A549 (cell line): ENCODE measurements at regions not wholly inside any gene's neighbourhood (a gene's known extent, or its start where the extent isn't known, plus 50 kb on each side); places are given as distances from the start of the nearest gene placed in this dataset.

Source experiments
- ATAC-seq, 2 experiments: fragments of 200-7000 bp in 1 of 2; fragments of >200 bp in 1 of 2; cut with Nextera tagmentation in 1 of 2; cut with Tn5 transposase in 1 of 2; 3 replicates each; pipeline versions ENCODE4 v1.8.0 to v1.9.1; 2018 to 2020; ENCODE audit warnings: mild to moderate bottlenecking in 1 of 2, moderate library complexity in 1 of 2
- CTCF ChIA-PET: fragments of 300-600 bp; sonication (Branson Sonifier 250); formaldehyde crosslinking; extraction: SDS; loops from one replicate; lab custom pipeline; 2021; ENCODE audit warnings: antibody characterized with exemption, inconsistent platforms; lab: Yijun Ruan, JAX
- POLR2A ChIA-PET: fragments of 350-600 bp; formaldehyde crosslinking; extraction: SDS; loops from one replicate; lab custom pipeline; 2021; ENCODE audit warnings: antibody characterized with exemption, inconsistent platforms; lab: Yijun Ruan, JAX
- DNase-seq, 2 experiments: peaks; one replicate each; pipeline versions ENCODE4 v3.0.0 to v3.0.0-alpha.2; 2011 to 2016; ENCODE audit warnings: low read depth in 1 of 2, low spot score in 1 of 2
- FAIRE-seq: peaks from 2 replicates; lab custom pipeline; 2011; peaks lifted over from hg19 to GRCh38; lab: Jason Lieb, UNC
- H3K27ac ChIP-seq, 2 experiments: fragments of >200 bp; sonication (Bioruptor Twin); formaldehyde crosslinking; 3 replicates each; pipeline ENCODE4 v1.5.1; 2016 to 2017
- H3K4me1 ChIP-seq: fragments of >200 bp; sonication (Bioruptor Twin); formaldehyde crosslinking; 3 replicates; pipeline ENCODE4 v1.6.1; 2016
- H3K4me2 ChIP-seq: fragments of >200 bp; sonication (Bioruptor Twin); formaldehyde crosslinking; 3 replicates; pipeline ENCODE4 v1.6.1; 2016
- H3K4me3 ChIP-seq: fragments of >200 bp; sonication (Bioruptor Twin); formaldehyde crosslinking; 3 replicates; pipeline ENCODE4 v1.5.1; 2016
- H3K9me3 ChIP-seq: fragments of >200 bp; sonication (Bioruptor Twin); formaldehyde crosslinking; 3 replicates; pipeline ENCODE4 v1.6.1; 2016
- CBX2 ChIP-seq: fragments of 200-600 bp; sonication (generic); IDR thresholded peaks from 2 replicates; pipeline ENCODE4 v1.6.1; 2016; ENCODE audit warnings: low read depth, mild to moderate bottlenecking, borderline replicate concordance
- CHD2 ChIP-seq: fragments of 150-350 bp; IDR thresholded peaks from 2 replicates; pipeline ENCODE4 v1.6.1; 2014; ENCODE audit warnings: low read length; ENCODE audit not compliant: partially characterized antibody
- CHD4 ChIP-seq: fragments of 200-600 bp; sonication (generic); IDR thresholded peaks from 2 replicates; pipeline ENCODE4 v1.6.1; 2016; ENCODE audit warnings: antibody characterized with exemption, mild to moderate bottlenecking, borderline replicate concordance
- EHMT2 ChIP-seq: fragments of 200-600 bp; sonication (generic); IDR thresholded peaks from 2 replicates; pipeline ENCODE4 v1.6.1; 2016; ENCODE audit warnings: antibody characterized with exemption, low read depth, mild to moderate bottlenecking, moderate library complexity
- EP300 ChIP-seq, 2 experiments: fragments of >200 bp; sonication (Bioruptor Twin); formaldehyde crosslinking; IDR thresholded peaks; 2 replicates in 1 of 2; 3 replicates in 1 of 2; pipeline ENCODE4 v1.6.1; 2016 to 2017
- ESRRA ChIP-seq: fragments of 150-350 bp; IDR thresholded peaks from 2 replicates; pipeline ENCODE4 v1.6.1; 2014; ENCODE audit warnings: mild to moderate bottlenecking, low read length, borderline replicate concordance
- FOXS1 ChIP-seq: fragments of 250-450 bp; sonication (Bioruptor Pico); IDR thresholded peaks from 2 replicates; pipeline ENCODE4 v1.5.0; 2020; ENCODE audit warnings: mild to moderate bottlenecking, moderate library complexity
- GATA3 ChIP-seq: IDR thresholded peaks from 2 replicates; pipeline ENCODE4 v1.6.1; 2012; ENCODE audit warnings: borderline replicate concordance
- HDAC2 ChIP-seq: fragments of 200-600 bp; sonication (generic); IDR thresholded peaks from 2 replicates; pipeline ENCODE4 v1.6.1; 2016
- HOXB13 ChIP-seq: fragments of 250-450 bp; sonication (Bioruptor Pico); IDR thresholded peaks from 2 replicates; pipeline ENCODE4 v1.5.0; 2020; ENCODE audit warnings: low read depth, mild to moderate bottlenecking, moderate library complexity
- JUNB ChIP-seq: fragments of >200 bp; sonication (Bioruptor Twin); formaldehyde crosslinking; IDR thresholded peaks from 2 replicates; pipeline ENCODE4 v1.6.1; 2016
- KDM1A ChIP-seq: fragments of 200-600 bp; sonication (generic); IDR thresholded peaks from 2 replicates; pipeline ENCODE4 v1.6.1; 2016; ENCODE audit warnings: low read depth, mild to moderate bottlenecking
- KDM5A ChIP-seq: fragments of 200-600 bp; sonication (generic); IDR thresholded peaks from 2 replicates; pipeline ENCODE4 v1.6.1; 2016; ENCODE audit warnings: antibody characterized with exemption, mild to moderate bottlenecking
- NPAS2 ChIP-seq: fragments of 250-450 bp; sonication (Bioruptor Pico); IDR thresholded peaks from 2 replicates; pipeline ENCODE4 v1.8.0; 2022; ENCODE audit warnings: mild to moderate bottlenecking, moderate library complexity, borderline replicate concordance
- POLR2AphosphoS2 ChIP-seq: conservative IDR thresholded peaks from 2 replicates; pipeline ENCODE4 v1.6.1; 2012; ENCODE audit warnings: low read length, improper control_type of control experiment, inconsistent platforms
- RAD21 ChIP-seq, 2 experiments: fragments of >200 bp in 1 of 2; sonication (Bioruptor Twin) in 1 of 2; formaldehyde crosslinking in 1 of 2; IDR thresholded peaks in 1 of 2; conservative IDR thresholded peaks in 1 of 2; 2 replicates in 1 of 2; 3 replicates in 1 of 2; pipeline ENCODE4 v1.6.1; 2012 to 2018; ENCODE audit warnings: inconsistent platforms in 1 of 2
- RFX5 ChIP-seq: fragments of 450-650 bp; IDR thresholded peaks from 2 replicates; pipeline ENCODE4 v1.7.1; 2014; ENCODE audit warnings: antibody characterized with exemption, mild to moderate bottlenecking, moderate library complexity
- ZC3H11A ChIP-seq: fragments of 450-650 bp; IDR thresholded peaks from 2 replicates; pipeline ENCODE4 v1.6.1; 2014; ENCODE audit warnings: antibody characterized with exemption, mild to moderate bottlenecking
- ZSCAN20 ChIP-seq: fragments of 250-450 bp; sonication (Bioruptor Pico); IDR thresholded peaks from 2 replicates; pipeline ENCODE4 v1.8.0; 2022; ENCODE audit warnings: mild to moderate bottlenecking, moderate library complexity
- WGBS: methylation state at CpG from one replicate; pipeline ENCODE4 v1.1.6; 2017; ENCODE audit errors: missing lambda C conversion rate; 5-methylcytosine and 5-hydroxymethylcytosine counted together
- TF ChIP-seq, protein P1 (sequence below): fragments of 450-650 bp; IDR thresholded peaks from 2 replicates; pipeline ENCODE4 v1.6.1; 2014; ENCODE audit warnings: antibody characterized with exemption
- TF ChIP-seq, protein P2 (sequence below): fragments of 250-450 bp; sonication (Bioruptor Pico); IDR thresholded peaks from 2 replicates; pipeline ENCODE4 v1.5.0; 2020; ENCODE audit warnings: low read depth, mild to moderate bottlenecking, moderate library complexity
- TF ChIP-seq, protein P3 (sequence below): IDR thresholded peaks from 2 replicates; pipeline ENCODE4 v1.6.1; 2012
- TF ChIP-seq, protein P4 (sequence below): fragments of >200 bp; sonication (Bioruptor Twin); formaldehyde crosslinking; IDR thresholded peaks from 3 replicates; pipeline ENCODE4 v1.5.1; 2016
- TF ChIP-seq, protein P5 (sequence below): fragments of >200 bp; sonication (Bioruptor Twin); formaldehyde crosslinking; IDR thresholded peaks from 3 replicates; pipeline ENCODE4 v1.6.1; 2016

DNA sequence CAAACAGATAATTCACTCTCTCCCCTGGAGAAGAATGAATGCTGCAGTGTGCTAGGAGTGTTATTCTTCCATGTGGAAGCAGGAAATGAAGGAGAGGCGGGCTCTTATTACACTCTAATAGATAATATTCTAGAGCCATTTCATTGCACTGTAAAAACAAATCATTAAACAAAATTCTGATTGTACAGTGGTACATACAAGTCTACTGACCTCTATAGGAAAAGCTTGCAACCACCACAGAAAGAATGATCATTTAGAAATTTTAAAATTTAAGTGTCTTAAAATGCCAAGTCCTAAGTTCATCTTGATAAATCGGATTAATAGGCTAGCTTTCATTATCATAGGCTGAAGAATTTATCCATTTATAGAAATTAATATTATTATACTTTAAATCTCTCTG lies 960.3 kb upstream of the LRRN3 start:
- TF ChIP-seq KDM5A: no peak
- TF ChIP-seq CHD4: no peak
- TF ChIP-seq RAD21 (conservative IDR thresholded peaks at IDR 0.05 in 1 of 2, IDR thresholded peaks at IDR 0.05 in 1 of 2): peak; percentile 7 to 23; a peak in 1 of 5 replicates
- no peak for TF ChIP-seq ESRRA

DNA sequence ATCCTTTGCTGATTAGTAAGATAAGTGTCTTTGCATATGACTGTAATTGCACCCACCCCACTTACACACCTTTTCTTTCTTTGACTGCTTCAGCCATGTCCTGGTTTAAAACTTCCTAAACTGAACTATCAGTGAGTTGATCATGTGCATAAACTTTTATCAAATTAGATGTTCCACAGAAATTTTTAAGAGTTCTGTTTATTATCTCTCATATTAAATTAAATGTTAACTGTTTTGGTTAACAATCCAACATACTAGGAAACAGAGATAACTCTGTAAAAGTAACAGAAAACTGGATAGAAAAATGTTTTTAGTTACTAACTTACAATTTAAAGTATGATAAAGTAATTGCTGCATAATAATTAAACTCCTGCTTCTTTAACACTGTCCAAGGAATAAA lies 959.6 kb upstream of the LRRN3 start:
- Histone ChIP-seq H3K9me3 (no peaks in the 10 kb centered on the region), H3K4me1 (no peaks in the 10 kb centered on the region), H3K4me3 (no peak overlapping the region), H3K4me2 (no peak overlapping the region), H3K27ac (no peak overlapping the region)
- no peak for ATAC-seq
- TF ChIP-seq, protein P1, sequence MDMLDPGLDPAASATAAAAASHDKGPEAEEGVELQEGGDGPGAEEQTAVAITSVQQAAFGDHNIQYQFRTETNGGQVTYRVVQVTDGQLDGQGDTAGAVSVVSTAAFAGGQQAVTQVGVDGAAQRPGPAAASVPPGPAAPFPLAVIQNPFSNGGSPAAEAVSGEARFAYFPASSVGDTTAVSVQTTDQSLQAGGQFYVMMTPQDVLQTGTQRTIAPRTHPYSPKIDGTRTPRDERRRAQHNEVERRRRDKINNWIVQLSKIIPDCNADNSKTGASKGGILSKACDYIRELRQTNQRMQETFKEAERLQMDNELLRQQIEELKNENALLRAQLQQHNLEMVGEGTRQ: no peak
- TF ChIP-seq GATA3: no peak
- no peak for TF ChIP-seq JUNB
- TF ChIP-seq CHD4: no peak
- TF ChIP-seq ZC3H11A: no peak
- TF ChIP-seq, protein P2, sequence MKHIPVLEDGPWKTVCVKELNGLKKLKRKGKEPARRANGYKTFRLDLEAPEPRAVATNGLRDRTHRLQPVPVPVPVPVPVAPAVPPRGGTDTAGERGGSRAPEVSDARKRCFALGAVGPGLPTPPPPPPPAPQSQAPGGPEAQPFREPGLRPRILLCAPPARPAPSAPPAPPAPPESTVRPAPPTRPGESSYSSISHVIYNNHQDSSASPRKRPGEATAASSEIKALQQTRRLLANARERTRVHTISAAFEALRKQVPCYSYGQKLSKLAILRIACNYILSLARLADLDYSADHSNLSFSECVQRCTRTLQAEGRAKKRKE (CRISPR knock-in tag): no peak
- TF ChIP-seq HDAC2: no peak
- no peak for TF ChIP-seq FOXS1 (CRISPR knock-in tag)
- TF ChIP-seq KDM1A: no peak
- no peak for TF ChIP-seq POLR2AphosphoS2
- no peak for TF ChIP-seq HOXB13 (CRISPR knock-in tag)
- TF ChIP-seq, protein P3, sequence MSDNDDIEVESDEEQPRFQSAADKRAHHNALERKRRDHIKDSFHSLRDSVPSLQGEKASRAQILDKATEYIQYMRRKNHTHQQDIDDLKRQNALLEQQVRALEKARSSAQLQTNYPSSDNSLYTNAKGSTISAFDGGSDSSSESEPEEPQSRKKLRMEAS: no peak
- no peak for TF ChIP-seq ZSCAN20 (CRISPR knock-in tag)
- peak; percentile 36 for FAIRE-seq
- CTCF ChIA-PET: no interaction called here
- POLR2A ChIA-PET: no interaction called here
- DNase-seq: no peak

More for the DNA sequence above, 960.3 kb upstream of the LRRN3 start:
- FAIRE-seq: no peak
- Histone ChIP-seq H3K4me3 (no peak overlapping the region), H3K9me3 (no peaks in the 10 kb centered on the region), H3K4me1 (no peaks in the 10 kb centered on the region), H3K27ac (no peak overlapping the region), H3K4me2 (no peak overlapping the region)
- peak in 1 of 2 experiments; percentile 6 for DNase-seq
- WGBS: 2% methylated on average over 2 of the region's 2 CpGs
- ChIA-PET CTCF (no interaction called here), POLR2A (no interaction called here)
- ATAC-seq: no peak

DNA sequence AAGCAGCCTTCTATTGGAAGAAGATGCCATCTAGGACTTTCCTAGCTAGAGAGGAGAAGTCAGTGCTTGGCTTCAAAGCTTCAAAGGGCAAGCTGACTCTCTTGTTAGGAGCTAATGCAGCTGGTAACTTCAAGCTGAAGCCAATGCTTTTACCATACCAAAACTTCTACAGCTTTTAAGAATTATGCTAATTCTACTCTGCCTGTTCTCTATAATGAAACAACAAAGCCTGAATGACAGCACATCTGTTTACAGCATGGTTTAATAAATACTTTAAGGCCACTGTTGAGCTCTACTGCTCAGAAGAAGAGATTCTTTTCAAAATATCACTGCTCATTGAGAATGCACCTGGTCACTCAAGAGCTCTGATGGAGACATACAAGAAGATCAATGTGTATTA lies 951.9 kb upstream of the LRRN3 start:
- Histone ChIP-seq H3K4me2 (no peak overlapping the region), H3K9me3 (no peaks in the 10 kb centered on the region), H3K27ac (no peak overlapping the region), H3K4me1 (no peaks in the 10 kb centered on the region), H3K4me3 (no peak overlapping the region)
- DNase-seq (no peak), ATAC-seq (no peak)
- CTCF ChIA-PET: interaction anchor here (1.2 kb wide), 1 partner anchor 11 kb away, joined by 3 read pairs; no protein-coding TSS in a partner anchor
- POLR2A ChIA-PET: no interaction called here
- TF ChIP-seq JUNB: no peak
- TF ChIP-seq CHD2: no peak
- TF ChIP-seq EP300 (IDR thresholded peaks at IDR 0.05): no peak
- TF ChIP-seq, protein P4, sequence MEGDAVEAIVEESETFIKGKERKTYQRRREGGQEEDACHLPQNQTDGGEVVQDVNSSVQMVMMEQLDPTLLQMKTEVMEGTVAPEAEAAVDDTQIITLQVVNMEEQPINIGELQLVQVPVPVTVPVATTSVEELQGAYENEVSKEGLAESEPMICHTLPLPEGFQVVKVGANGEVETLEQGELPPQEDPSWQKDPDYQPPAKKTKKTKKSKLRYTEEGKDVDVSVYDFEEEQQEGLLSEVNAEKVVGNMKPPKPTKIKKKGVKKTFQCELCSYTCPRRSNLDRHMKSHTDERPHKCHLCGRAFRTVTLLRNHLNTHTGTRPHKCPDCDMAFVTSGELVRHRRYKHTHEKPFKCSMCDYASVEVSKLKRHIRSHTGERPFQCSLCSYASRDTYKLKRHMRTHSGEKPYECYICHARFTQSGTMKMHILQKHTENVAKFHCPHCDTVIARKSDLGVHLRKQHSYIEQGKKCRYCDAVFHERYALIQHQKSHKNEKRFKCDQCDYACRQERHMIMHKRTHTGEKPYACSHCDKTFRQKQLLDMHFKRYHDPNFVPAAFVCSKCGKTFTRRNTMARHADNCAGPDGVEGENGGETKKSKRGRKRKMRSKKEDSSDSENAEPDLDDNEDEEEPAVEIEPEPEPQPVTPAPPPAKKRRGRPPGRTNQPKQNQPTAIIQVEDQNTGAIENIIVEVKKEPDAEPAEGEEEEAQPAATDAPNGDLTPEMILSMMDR: no peak
- TF ChIP-seq CBX2: no peak
- TF ChIP-seq, protein P5, sequence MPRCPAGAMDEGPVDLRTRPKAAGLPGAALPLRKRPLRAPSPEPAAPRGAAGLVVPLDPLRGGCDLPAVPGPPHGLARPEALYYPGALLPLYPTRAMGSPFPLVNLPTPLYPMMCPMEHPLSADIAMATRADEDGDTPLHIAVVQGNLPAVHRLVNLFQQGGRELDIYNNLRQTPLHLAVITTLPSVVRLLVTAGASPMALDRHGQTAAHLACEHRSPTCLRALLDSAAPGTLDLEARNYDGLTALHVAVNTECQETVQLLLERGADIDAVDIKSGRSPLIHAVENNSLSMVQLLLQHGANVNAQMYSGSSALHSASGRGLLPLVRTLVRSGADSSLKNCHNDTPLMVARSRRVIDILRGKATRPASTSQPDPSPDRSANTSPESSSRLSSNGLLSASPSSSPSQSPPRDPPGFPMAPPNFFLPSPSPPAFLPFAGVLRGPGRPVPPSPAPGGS: no peak
- no peak for TF ChIP-seq NPAS2
- no peak for TF ChIP-seq RFX5
- no peak for TF ChIP-seq EHMT2
- TF ChIP-seq, all 56 proteins: peak for 0
- FAIRE-seq: no peak
